H54 (cell line): ENCODE measurements at regions not wholly inside any gene's neighbourhood (a gene's known extent, or its start where the extent isn't known, plus 50 kb on each side); places are given as distances from the start of the nearest gene placed in this dataset.
"Not testable (repeated sequence)": the region's sequence is repeated elsewhere in the genome, so short reads cannot be mapped to it uniquely, and the experiment has no call there.

Experiments
- DNase-seq: peaks from one replicate; pipeline ENCODE4 v3.0.0; 2011; ENCODE audit warnings: low spot score, mixed read lengths; ENCODE audit not compliant: insufficient read length
- FAIRE-seq: peaks from 3 replicates; lab custom pipeline; 2011; peaks lifted over from hg19 to GRCh38; lab: Jason Lieb, UNC
- POLR2A ChIP-seq: IDR thresholded peaks from 2 replicates; pipeline ENCODE4 v1.6.1; 2011; ENCODE audit warnings: low read depth, mild to moderate bottlenecking, low read length

DNA sequence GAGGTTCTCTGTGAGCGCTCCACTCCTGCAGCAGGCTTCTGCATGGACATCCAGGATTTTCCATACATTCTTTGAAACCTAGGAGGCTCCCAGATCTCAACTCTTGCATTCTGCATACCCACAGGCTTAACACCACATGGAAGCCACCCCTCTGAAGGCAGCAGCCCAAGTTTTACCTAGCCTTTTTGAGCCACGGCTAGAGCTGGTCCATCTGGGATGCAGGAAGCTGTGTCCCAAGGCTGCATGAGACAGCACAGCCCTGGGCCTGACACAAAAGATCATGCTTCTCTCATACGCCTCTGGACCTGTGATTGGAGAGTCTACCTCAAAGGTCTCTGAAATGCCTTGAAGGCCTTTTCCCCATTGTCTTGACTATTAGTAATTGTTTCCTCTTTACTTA is 53.6 kb upstream of the RPRM start:
- DNase-seq (no peak), FAIRE-seq (no peak)

DNA sequence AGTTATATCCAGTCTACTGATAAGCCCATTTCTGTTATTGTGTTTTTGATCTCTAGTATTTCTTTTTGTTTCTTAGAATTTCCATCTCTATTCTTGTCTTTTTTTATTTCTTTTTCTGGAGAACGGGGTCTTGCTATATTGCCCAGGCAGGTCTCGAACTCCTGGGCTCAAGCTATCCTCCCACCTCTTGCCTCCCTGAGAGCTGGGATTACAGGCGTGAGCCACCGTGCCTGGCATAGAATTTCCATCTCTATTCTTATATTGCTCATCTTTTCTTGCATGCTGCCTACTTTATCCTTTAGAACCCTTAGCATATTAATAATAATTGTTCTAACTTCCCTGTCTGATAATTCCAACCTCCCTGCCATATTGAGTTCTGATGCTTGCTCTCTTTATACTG is 55.2 kb upstream of the RPRM start:
- not testable (repeated sequence) for DNase-seq, FAIRE-seq

More for the DNA sequence above, 53.6 kb upstream of the RPRM start:
- no peak for TF ChIP-seq POLR2A

DNA sequence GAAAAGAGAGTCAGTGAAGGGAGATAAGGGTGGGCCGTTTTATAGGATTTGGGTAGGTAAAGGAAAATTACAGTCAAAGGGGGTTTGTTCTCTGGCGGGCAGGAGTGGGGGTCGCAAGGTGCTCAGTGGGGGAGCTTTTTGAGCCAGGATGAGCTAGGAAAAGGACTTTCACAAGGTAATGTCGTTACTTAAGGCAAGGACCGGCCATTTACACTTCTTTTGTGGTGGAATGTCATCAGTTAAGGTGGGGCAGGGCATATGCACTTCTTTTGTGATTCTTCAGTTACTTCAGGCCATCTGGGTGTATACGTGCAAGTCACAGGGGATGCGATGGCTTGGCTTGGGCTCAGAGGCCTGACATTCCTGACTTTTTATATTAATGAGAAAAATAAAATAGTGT is 56.0 kb upstream of the RPRM start:
- DNase-seq, FAIRE-seq: not testable (repeated sequence)

DNA sequence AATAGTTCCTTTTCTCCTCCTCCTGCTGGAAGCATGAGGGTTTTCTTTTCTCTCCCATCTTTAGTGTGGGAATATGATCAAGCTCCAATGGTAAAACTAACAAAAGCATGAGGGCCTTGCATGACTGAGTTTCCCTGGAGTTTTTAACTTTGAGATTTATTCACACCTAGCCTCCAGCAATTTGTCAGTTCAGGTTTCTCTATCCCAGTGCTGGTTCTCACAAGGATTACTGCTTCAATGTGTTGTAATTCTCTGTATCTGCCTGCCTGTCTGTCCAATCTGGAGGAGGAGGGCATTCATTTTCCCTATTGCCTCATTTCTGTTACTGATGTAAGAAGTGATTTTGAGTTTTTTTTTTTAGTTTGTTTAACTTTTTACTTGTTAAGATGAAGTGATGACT is 57.6 kb upstream of the RPRM start:
- no peak for DNase-seq
- TF ChIP-seq POLR2A, result no peak
- no peak for FAIRE-seq

DNA sequence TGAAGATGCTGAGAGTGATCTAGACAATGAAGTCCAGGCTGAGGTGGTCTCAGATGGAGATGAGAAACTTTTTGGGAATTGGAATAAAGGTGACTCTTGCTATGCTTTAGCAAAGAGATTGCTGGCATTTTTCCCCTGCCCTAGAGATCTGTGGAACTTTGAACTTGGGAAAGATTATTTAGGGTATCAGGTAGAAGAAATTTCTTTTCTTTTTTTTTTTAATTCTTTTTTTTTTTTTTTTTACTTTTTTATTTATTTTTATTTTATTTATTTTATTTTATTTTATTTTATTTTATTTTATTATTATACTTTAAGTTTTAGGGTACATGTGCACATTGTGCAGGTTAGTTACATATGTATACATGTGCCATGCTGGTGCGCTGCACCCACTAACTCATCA is 59.5 kb upstream of the RPRM start:
- DNase-seq, FAIRE-seq: not testable (repeated sequence)

DNA sequence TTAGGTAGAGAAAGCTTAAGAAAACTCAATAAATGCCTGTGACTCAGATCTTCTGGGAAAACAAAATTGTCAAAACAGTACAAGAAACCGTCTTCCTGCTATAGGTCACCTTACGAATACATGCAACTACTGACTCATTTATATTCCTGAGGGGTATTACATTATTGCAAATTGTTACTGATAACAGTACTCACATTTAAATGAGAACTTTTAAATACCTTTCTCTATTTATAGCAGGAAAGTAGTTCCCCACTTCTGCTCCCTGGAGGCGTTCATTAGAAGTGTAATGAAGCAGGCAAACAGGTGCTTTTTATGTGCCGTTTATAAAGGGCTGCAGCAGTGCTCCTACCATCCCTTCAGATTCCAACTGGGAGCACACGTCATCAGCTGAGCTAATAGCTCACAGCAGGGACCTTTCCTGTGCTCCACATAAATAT is 65.1 kb upstream of the RPRM start:
- FAIRE-seq, result peak; percentile 20
- DNase-seq, result peak; percentile 3
- no peak for TF ChIP-seq POLR2A

DNA sequence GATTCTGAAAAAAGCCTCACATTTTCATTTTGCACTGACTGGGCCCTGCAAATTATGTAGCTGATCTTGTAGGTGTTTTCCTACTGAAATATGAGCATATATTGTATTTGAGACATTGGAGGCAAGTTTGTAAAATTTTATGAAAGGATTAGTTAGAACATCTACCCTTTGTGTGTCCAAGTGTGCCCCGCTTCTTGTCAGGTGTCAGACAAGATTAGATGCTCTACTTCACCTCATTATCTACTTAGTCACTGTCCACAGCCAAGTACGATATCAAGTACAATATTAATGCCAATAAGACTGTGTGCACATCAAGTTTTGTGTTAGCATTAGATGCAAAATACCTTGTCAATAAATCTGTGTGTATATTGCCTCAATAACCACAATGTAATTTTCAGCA is 67.8 kb upstream of the RPRM start:
- no peak for FAIRE-seq
- no peak for TF ChIP-seq POLR2A

DNA sequence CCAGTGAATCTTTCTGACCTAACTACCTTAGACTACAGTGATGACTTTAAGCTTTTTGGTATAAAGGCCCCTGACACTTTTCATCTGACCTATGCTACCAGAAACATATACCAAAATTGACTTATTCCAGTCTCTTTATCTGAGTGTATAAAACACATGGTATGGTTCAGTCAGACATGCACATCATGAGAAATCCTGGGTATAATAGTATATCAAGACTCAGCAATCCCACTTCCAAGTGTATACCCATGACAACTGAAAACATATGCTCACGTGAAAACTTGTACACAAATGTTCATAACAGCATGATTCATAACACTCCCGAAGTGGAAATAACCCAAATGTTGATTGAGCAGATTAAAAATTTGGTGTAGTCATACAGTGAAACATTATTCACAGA is 70.0 kb upstream of the RPRM start:
- TF ChIP-seq POLR2A, result no peak
- DNase-seq, result no peak
- no peak for FAIRE-seq

More for the DNA sequence above, 67.8 kb upstream of the RPRM start:
- DNase-seq, result no peak

DNA sequence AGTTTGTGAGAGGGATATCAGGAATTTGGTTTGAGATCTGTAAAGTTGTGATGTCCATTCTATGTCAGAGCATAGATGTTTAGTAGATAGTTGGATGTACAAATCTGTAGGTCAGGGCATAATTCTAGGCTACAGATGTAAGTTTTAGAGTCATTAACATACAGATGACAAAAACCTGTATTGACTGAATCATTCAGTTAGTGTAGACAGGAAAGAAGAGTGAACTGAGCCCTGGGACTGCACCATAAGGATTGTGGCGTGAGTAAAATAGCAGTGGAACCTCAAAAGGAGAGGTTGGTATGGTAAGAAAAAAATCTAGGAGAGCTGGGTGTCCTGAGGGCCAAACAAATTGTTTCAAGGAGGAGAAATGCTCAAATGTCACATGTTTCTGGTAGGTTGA is 73.1 kb upstream of the RPRM start:
- no peak for TF ChIP-seq POLR2A
- FAIRE-seq (no peak), DNase-seq (no peak)

DNA sequence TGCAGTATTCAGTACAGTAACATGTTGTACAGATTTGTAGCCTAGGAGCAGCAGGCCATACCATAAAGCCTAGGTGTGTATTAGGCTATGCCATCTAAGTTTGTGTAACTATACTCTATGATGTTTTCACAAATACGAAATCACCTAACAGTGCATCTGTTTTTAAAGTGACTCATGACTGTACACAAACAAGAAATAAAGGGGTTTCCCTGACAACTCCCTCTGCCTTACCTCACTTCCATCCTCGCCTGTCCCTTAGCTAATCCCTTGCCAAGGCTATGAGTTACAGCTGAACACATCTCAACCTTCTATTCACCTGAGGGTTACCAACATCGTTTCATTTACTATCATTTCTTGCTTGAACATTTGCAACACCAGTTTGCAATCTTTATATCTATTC is 78.6 kb upstream of the RPRM start:
- FAIRE-seq (no peak), DNase-seq (no peak)
- no peak for TF ChIP-seq POLR2A

DNA sequence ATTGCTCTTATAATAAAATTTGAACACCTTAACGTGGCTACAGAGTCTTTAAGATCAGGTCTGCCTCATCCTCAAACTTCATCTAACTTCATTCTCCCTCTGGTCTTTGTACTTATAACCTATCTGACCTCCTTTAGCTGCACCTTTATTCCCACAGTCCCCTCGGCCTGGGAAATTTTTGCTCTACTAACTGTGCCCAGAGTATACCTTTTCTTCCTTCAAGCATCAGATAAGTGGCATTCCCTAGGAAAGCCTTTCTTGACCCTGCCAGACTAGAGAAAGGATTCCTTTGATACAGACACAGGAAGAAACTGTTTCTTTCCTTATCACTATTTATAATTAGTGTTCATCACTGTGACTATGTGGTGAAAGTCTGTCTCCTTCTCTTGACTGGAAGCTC is 79.2 kb upstream of the RPRM start:
- DNase-seq, result no peak
- TF ChIP-seq POLR2A, result no peak
- no peak for FAIRE-seq

DNA sequence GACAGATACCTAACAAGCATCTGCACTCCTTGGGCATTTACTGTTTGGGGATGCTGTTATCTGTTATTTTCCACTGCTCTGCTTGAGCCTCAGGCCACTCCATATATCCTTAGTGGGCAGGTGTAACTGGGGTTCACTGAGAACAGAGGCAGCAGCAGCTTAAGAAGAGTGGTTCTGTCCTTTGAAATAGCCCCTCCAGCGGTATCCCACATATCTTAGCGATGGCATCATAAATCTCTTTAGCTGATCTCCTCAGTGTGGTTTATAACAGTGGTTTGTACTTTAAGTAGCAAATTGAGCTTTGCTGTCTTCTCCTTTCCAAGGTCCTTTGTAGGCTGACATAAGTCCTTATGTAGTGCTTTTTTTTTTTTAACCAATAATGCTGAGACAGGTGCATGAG is 79.7 kb upstream of the RPRM start:
- FAIRE-seq, result no peak
- DNase-seq, result no peak
- TF ChIP-seq POLR2A, result no peak

DNA sequence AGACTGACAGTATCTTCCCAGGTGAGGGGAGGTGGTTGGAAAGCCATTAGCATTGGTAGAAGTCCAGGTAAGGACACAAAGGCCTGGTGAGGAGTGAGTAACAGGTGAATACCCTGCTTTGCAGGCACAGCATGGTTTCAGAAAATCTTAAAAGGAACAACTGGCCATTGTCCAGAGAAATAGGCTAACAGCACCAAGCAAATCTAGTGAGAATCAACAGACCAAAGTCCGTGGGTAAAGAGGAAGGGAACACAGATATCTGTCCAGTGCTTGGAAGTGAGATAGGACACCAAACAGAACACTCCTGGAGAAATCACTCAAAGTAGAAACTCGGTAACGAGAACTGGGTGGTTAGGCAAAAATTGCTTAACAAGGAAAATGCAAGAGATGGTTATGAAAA is 88.8 kb upstream of the RPRM start:
- TF ChIP-seq POLR2A, result no peak
- DNase-seq (no peak), FAIRE-seq (no peak)

DNA sequence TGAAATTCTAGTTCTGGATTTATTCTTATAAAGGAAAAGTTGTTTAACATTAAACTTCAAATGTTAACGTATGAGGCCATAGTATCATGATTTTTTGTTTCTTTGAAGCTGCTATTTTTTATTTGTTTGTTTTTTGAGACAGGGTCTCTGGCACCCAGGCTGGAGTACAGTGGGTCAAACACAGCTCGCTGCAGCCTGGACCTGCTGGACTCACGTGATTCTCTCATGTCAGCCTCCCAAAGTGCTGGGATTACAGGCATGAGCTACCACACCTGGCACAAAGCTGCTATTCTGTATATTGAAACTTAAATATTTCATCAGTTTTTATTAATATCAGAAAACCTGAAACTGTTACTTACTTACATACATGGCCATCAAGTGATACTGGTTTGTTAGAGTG is 89.5 kb upstream of the RPRM start:
- DNase-seq, result no peak
- TF ChIP-seq POLR2A, result no peak
- FAIRE-seq, result no peak

DNA sequence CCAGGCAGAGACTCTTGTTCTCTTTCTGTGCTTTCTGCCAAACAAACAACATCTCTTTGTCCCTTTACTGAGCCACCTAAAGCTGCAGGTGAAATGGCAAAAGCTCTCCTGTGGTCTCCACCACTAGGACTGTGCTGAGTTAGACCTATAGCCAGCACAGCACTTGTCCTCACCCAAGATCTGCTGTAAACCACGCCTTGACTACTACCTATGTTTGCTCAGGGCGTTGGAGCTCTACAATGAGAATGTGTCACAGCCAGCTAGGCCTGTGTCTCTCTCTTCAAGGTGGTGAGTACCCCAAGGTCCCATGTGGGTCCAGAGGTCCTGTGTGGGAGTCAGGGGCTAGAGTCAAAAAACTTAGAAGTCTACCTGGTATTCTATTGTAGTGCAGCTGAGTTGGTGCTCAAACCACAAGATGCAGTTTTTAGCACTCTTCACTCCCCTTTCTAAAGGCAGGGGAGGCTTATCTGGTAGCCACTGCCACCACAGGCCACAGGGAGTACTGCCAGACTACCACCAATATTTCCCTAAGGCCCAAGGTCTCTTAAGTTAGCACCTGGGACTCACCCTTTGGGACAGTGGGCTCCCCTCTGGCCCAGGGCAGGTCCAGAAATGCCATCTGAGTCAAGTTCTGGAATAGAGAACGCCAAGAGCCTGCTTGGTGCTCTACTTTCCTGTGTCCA is 96.8 kb upstream of the RPRM start:
- DNase-seq (no peak), FAIRE-seq (no peak)
- TF ChIP-seq POLR2A, result no peak

DNA sequence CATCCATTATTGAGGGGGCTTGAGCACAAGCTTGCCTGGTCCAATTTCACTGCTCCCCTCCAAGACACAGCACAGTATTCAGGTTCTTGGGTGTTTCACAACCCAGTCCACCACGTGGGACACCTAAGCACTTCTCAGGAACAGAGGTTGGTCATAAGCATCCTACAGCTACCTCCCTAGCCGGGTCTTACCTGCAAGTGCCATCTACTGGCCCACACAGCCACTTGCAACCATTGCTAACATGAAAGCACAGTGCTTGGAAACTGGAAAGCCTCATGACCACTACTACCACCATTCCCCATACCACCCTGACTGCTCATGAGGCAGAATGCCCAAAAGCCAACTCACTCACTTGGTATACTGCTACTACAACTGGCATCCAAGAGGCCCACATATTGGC is 105.7 kb upstream of the RPRM start:
- FAIRE-seq, result no peak
- DNase-seq, result no peak
- no peak for TF ChIP-seq POLR2A
